ENCODE measurements at regions not wholly inside any gene's neighbourhood (a gene's known extent, or its start where the extent isn't known, plus 50 kb on each side); places are given as distances from the start of the nearest gene placed in this dataset.

- TF ChIP-seq EZH2phosphoT487 (IDR thresholded peaks at IDR 0.05; ENCODE audit: unreplicated experiment) (no peak), EZH2 (IDR thresholded peaks at IDR 0.05; ENCODE audit: low read depth, unreplicated experiment) (no peak), ETS1 (IDR thresholded peaks at IDR 0.05) (no peak), CTCF (conservative IDR thresholded peaks at IDR 0.05; ENCODE audit: low read depth in 2 of 2) (no peak), ZNF331 (CRISPR knock-in tag; IDR thresholded peaks at IDR 0.05; ENCODE audit: low read depth) (no peak)
These were observed 1291.5 kb downstream of the TBC1D22A start (continued) for GRCh38 chr22:48053973-48054372.

- H3K79me2 ChIP-seq (replicated peaks; ENCODE audit: insufficient read depth): no peaks in the 10 kb centered on the region
- no peaks in the 10 kb centered on the region for H4K20me1 ChIP-seq (replicated peaks; ENCODE audit: insufficient read depth)
- Mint-ChIP-seq H3K4me3 (no peak overlapping the region), H3K4me1 (no peaks in the 10 kb centered on the region), H3K36me3 (ENCODE audit: low read depth) (no peaks in the 10 kb centered on the region), H3K27ac (no peak overlapping the region), H3K27me3 (ENCODE audit: insufficient read depth, low read depth, poor library complexity) (peaks cover 2% of the 10 kb centered on the region), H3K9me3 (no peaks in the 10 kb centered on the region; the same call in 1 of the 3 replicates)
- TF ChIP-seq CREB1 (CRISPR knock-in tag; IDR thresholded peaks at IDR 0.05; ENCODE audit: low read depth) (no peak), EZH2phosphoT487 (IDR thresholded peaks at IDR 0.05; ENCODE audit: unreplicated experiment) (no peak), REST (IDR thresholded peaks at IDR 0.05; ENCODE audit: unreplicated experiment) (no peak), JUNB (IDR thresholded peaks at IDR 0.05; ENCODE audit: unreplicated experiment) (no peak), POLR2AphosphoS5 (IDR thresholded peaks at IDR 0.05; ENCODE audit: low read depth) (no peak), STAT1 (IDR thresholded peaks at IDR 0.05; ENCODE audit: unreplicated experiment) (no peak), NANOG (IDR thresholded peaks at IDR 0.05; ENCODE audit: borderline replicate concordance) (no peak)
- H3K4me3 ChIP-seq: no peak overlapping the region
- H3K36me3 ChIP-seq (ENCODE audit: insufficient read depth): no peaks in the 10 kb centered on the region
- H3K4me1 ChIP-seq (ENCODE audit: insufficient read depth): no peaks in the 10 kb centered on the region
- no peaks in the 10 kb centered on the region for H3K9me2 ChIP-seq (ENCODE audit: insufficient read depth)
- no peak overlapping the region for H3K27ac ChIP-seq (ENCODE audit: low read depth)
- H2AFZ ChIP-seq: no peak overlapping the region
- DNase-seq (ENCODE audit: low spot score): no peak
- H3K27me3 ChIP-seq (ENCODE audit: insufficient read depth): no peaks in the 10 kb centered on the region
- no peaks in the 10 kb centered on the region for H3F3A ChIP-seq (replicated peaks; ENCODE audit: low read depth)
- H3K4me2 ChIP-seq: no peak overlapping the region
- ATAC-seq: no peak
These were observed 1291.0 kb downstream of the TBC1D22A start for GRCh38 chr22:48053486-48053885.

Data from GM23338 (cell line).